K562 (cell line): ENCODE measurements at regions not wholly inside any gene's neighbourhood (a gene's known extent, or its start where the extent isn't known, plus 50 kb on each side); places are given as distances from the start of the nearest gene placed in this dataset.

ENCODE experiments used
- ATAC-seq: fragments of 200-7000 bp; cut with Tn5 transposase; 3 replicates; pipeline ENCODE4 v1.9.1; 2020; ENCODE audit warnings: moderate library complexity
- BruUV-seq: library from RNA; stranded (reverse); fragments of 400-500 nt; replicated peaks from 2 replicates; lab custom pipeline; 2021; lab: Mats Ljungman, UMichigan
- CTCF ChIA-PET: fragments of 300-600 bp; formaldehyde crosslinking; extraction: SDS; loops from one replicate; lab custom pipeline; 2021; ENCODE audit warnings: low intra/inter-chr PET ratio; lab: Yijun Ruan, JAX
- POLR2A ChIA-PET: fragments of 300-600, 350-650 bp; sonication (Branson Sonifier 250); formaldehyde crosslinking; extraction: SDS; loops from one replicate; lab custom pipeline; 2021; ENCODE audit warnings: antibody characterized with exemption, inconsistent platforms; lab: Yijun Ruan, JAX
- DNase-seq, 4 experiments: peaks; one replicate each; pipeline versions ENCODE4 v3.0.0 to v3.0.0-alpha.2; 2011 to 2018; ENCODE audit warnings: low spot score in 3 of 4, mixed read lengths in 3 of 4; ENCODE audit errors: extremely low read depth in 1 of 4
- FAIRE-seq: peaks from 2 replicates; lab custom pipeline; 2011; peaks lifted over from hg19 to GRCh38; lab: Jason Lieb, UNC
- H2AFZ ChIP-seq: 2 replicates; pipeline ENCODE4 v1.6.0; 2011; ENCODE audit warnings: low read depth, low read length, control low read depth, inconsistent platforms
- H3K27ac ChIP-seq: fragments of 200-600 bp; 3 replicates; pipeline ENCODE4 v1.8.0; 2011; ENCODE audit warnings: low read depth, mild to moderate bottlenecking, control low read depth, inconsistent platforms, low read length, moderate library complexity, mixed read lengths; ENCODE audit errors: extremely low read depth
- H3K27me3 ChIP-seq, 2 experiments: fragments of 300-600 bp in 1 of 2; 2 replicates in 1 of 2; 3 replicates in 1 of 2; pipeline versions ENCODE4 v1.6.0 to v1.8.0; 2011; ENCODE audit warnings: inconsistent platforms in 2 of 2, low read length in 2 of 2, mild to moderate bottlenecking in 1 of 2, mixed read lengths in 1 of 2, moderate library complexity in 1 of 2; ENCODE audit not compliant: control insufficient read depth in 2 of 2, insufficient read depth in 2 of 2
- H3K36me3 ChIP-seq: fragments of 300-600 bp; 3 replicates; pipeline ENCODE4 v1.8.0; 2011; ENCODE audit warnings: mild to moderate bottlenecking, low read length, inconsistent platforms; ENCODE audit not compliant: control insufficient read depth, insufficient read depth
- H3K4me1 ChIP-seq, 2 experiments: fragments of 200-600 bp in 1 of 2; replicated peaks in 1 of 2; 2 replicates in 1 of 2; 3 replicates in 1 of 2; pipeline versions ENCODE4 v1.5.1 to v1.8.0; 2011; ENCODE audit warnings: inconsistent platforms in 2 of 2, low read length in 2 of 2, mild to moderate bottlenecking in 1 of 2, mixed read lengths in 1 of 2, moderate library complexity in 1 of 2; ENCODE audit not compliant: control insufficient read depth in 2 of 2, insufficient read depth in 2 of 2
- H3K4me2 ChIP-seq: 2 replicates; pipeline ENCODE4 v1.6.1; 2011; ENCODE audit warnings: low read length, control low read depth, inconsistent platforms, mixed read lengths; ENCODE audit not compliant: insufficient read depth
- H3K4me3 ChIP-seq: fragments of 200-600 bp; sonication (generic), shearing (Covaris generic); 2 replicates; pipeline ENCODE4 v1.5.1; 2016; ENCODE audit warnings: control low read depth, inconsistent platforms
- H3K79me2 ChIP-seq: fragments of 200-600 bp; 3 replicates; pipeline ENCODE4 v1.8.0; 2011; ENCODE audit warnings: low read length, inconsistent platforms; ENCODE audit not compliant: control insufficient read depth, insufficient read depth
- H3K9ac ChIP-seq, 2 experiments: 2 replicates each; pipeline versions ENCODE4 v1.6.0 to v1.6.1; 2011; ENCODE audit warnings: low read depth in 2 of 2, low read length in 2 of 2, control low read depth in 1 of 2, inconsistent platforms in 1 of 2, mild to moderate bottlenecking in 1 of 2, mixed read lengths in 1 of 2; ENCODE audit not compliant: insufficient read depth in 1 of 2
- H3K9me1 ChIP-seq: one replicate; pipeline ENCODE4 v1.6.0; 2011; ENCODE audit warnings: inconsistent platforms, mild to moderate bottlenecking, low read length, moderate library complexity; ENCODE audit not compliant: control insufficient read depth, insufficient read depth
- H3K9me3 ChIP-seq: replicated peaks from 2 replicates; pipeline ENCODE4 v1.5.1; 2011; ENCODE audit warnings: low read depth, low read length, inconsistent platforms; ENCODE audit not compliant: control insufficient read depth, insufficient read depth
- H4K20me1 ChIP-seq: replicated peaks from 2 replicates; pipeline ENCODE4 v1.6.1; 2011; ENCODE audit warnings: low read length, inconsistent platforms, mixed read lengths; ENCODE audit not compliant: control insufficient read depth, insufficient read depth
- AFF4 ChIP-seq: sonication (generic); formaldehyde crosslinking; IDR thresholded peaks from 2 replicates; pipeline ENCODE4 v1.8.0; 2023; ENCODE audit warnings: mild to moderate bottlenecking, missing genetic modification reagents
- GATA2 ChIP-seq: sonication (generic); formaldehyde crosslinking; IDR thresholded peaks from 2 replicates; pipeline ENCODE4 v1.4.0; 2020; ENCODE audit warnings: mild to moderate bottlenecking, missing genetic modification reagents
- GMEB1 ChIP-seq: fragments of 250-450 bp; sonication (Bioruptor Pico); IDR thresholded peaks from 2 replicates; pipeline ENCODE4 v1.4.0; 2020; ENCODE audit warnings: mild to moderate bottlenecking
- HNRNPLL ChIP-seq: fragments of 200-400 bp; formaldehyde crosslinking; IDR thresholded peaks from 2 replicates; pipeline ENCODE4 v1.6.1; 2017; ENCODE audit warnings: low read length, low read depth, mild to moderate bottlenecking; ENCODE audit not compliant: poor library complexity, severe bottlenecking
- NCOA6 ChIP-seq: fragments of 450-650 bp; IDR thresholded peaks from 2 replicates; pipeline ENCODE4 v1.6.1; 2017; ENCODE audit warnings: mild to moderate bottlenecking
- NCOR1 ChIP-seq: fragments of 450-650 bp; IDR thresholded peaks from 2 replicates; pipeline ENCODE4 v1.6.1; 2016; ENCODE audit warnings: mild to moderate bottlenecking, moderate library complexity
- RAD51 ChIP-seq: fragments of 450-650 bp; IDR thresholded peaks from 2 replicates; pipeline ENCODE4 v1.7.1; 2016; ENCODE audit warnings: low read depth, mild to moderate bottlenecking, borderline replicate concordance
- RBM15 ChIP-seq: fragments of 200-400 bp; formaldehyde crosslinking; IDR thresholded peaks from 2 replicates; pipeline ENCODE4 v1.6.1; 2018; ENCODE audit warnings: mild to moderate bottlenecking, low read length, moderate library complexity; ENCODE audit not compliant: insufficient read depth
- ZBTB1 ChIP-seq: sonication (generic); formaldehyde crosslinking; IDR thresholded peaks from 2 replicates; pipeline ENCODE4 v1.8.1; 2023; ENCODE audit warnings: missing genetic modification reagents, low read depth, mild to moderate bottlenecking, borderline replicate concordance
- ZBTB26 ChIP-seq: fragments of 450-650 bp; formaldehyde crosslinking; IDR thresholded peaks from 2 replicates; pipeline ENCODE4 v1.4.0; 2022; ENCODE audit warnings: missing genetic modification characterization
- ZKSCAN8 ChIP-seq: fragments of 200-800 bp; sonication (Bioruptor generic); IDR thresholded peaks from 2 replicates; pipeline ENCODE4 v1.6.1; 2016; ENCODE audit warnings: missing genetic modification characterization, missing compliant biosample characterization
- ZNF212 ChIP-seq: fragments of 450-650 bp; formaldehyde crosslinking; IDR thresholded peaks from 2 replicates; pipeline ENCODE4 v1.4.0; 2020; ENCODE audit warnings: mild to moderate bottlenecking
- ZNF76 ChIP-seq: fragments of 250-450 bp; sonication (Bioruptor Pico); IDR thresholded peaks from 2 replicates; pipeline ENCODE4 v1.4.0; 2020; ENCODE audit warnings: mild to moderate bottlenecking, moderate library complexity, borderline replicate concordance
- WGBS: fragments of 100-300 bp; shearing (Covaris generic); methylation state at CpG from one replicate; pipeline ENCODE4 v1.1.6; 2016; ENCODE audit warnings: low coverage, mixed read lengths; ENCODE audit not compliant: insufficient coverage; ENCODE audit errors: missing lambda C conversion rate; 5-methylcytosine and 5-hydroxymethylcytosine counted together
- in situ Hi-C: fragments of 300-500 bp; cut with MboI; formaldehyde crosslinking; loops from 4 replicates; pipeline ENCODE4 v1.15.0; 2018; ENCODE audit warnings: inconsistent platforms, mixed read lengths
- intact Hi-C: fragments of 100-400 bp; cut with micrococcal nuclease; formaldehyde crosslinking; loops from 2 replicates; pipeline ENCODE4 v1.14.2; 2022
- TF ChIP-seq, protein P1 (sequence below), 3 experiments: IDR thresholded peaks in 2 of 3; conservative IDR thresholded peaks in 1 of 3; 2 replicates each; pipeline ENCODE4 v1.5.1; 2011 to 2012; ENCODE audit warnings: low read length in 3 of 3, mild to moderate bottlenecking in 3 of 3, control low read depth in 2 of 3, improper control_type of control experiment in 1 of 3, inconsistent platforms in 1 of 3, low read depth in 1 of 3, mixed read lengths in 1 of 3, moderate library complexity in 1 of 3; ENCODE audit not compliant: insufficient read depth in 2 of 3

DNA sequence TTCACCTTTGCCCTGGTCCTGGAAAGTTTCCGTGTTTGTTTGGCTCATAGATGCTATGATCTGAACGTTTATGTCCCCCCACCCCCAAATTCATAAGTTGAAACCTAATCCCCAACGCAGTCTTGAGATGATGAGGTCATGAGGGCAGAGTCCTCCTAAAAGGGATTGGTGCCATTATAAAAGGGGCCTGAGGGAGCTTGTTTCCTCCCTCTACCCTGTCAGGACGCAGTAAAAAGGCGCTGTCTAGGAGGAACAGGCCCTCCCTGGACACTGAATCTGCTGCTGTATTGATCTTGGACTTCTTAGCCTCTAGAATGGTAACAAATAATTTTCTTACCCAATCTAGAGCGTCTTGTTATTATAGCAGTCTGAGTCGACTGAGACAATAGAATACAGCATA is 2190.6 kb upstream of the TENM3 start (continued):
- TF ChIP-seq GMEB1 (CRISPR knock-in tag) (no peak), RAD51 (no peak)
- TF ChIP-seq, protein P1, sequence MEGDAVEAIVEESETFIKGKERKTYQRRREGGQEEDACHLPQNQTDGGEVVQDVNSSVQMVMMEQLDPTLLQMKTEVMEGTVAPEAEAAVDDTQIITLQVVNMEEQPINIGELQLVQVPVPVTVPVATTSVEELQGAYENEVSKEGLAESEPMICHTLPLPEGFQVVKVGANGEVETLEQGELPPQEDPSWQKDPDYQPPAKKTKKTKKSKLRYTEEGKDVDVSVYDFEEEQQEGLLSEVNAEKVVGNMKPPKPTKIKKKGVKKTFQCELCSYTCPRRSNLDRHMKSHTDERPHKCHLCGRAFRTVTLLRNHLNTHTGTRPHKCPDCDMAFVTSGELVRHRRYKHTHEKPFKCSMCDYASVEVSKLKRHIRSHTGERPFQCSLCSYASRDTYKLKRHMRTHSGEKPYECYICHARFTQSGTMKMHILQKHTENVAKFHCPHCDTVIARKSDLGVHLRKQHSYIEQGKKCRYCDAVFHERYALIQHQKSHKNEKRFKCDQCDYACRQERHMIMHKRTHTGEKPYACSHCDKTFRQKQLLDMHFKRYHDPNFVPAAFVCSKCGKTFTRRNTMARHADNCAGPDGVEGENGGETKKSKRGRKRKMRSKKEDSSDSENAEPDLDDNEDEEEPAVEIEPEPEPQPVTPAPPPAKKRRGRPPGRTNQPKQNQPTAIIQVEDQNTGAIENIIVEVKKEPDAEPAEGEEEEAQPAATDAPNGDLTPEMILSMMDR (IDR thresholded peaks at IDR 0.05 in 2 of 3, conservative IDR thresholded peaks at IDR 0.05 in 1 of 3; ENCODE audit: insufficient read depth in 2 of 3, low read depth in 1 of 3, low read length in 3 of 3): no peak
- TF ChIP-seq, all 486 proteins: peak for 0

DNA sequence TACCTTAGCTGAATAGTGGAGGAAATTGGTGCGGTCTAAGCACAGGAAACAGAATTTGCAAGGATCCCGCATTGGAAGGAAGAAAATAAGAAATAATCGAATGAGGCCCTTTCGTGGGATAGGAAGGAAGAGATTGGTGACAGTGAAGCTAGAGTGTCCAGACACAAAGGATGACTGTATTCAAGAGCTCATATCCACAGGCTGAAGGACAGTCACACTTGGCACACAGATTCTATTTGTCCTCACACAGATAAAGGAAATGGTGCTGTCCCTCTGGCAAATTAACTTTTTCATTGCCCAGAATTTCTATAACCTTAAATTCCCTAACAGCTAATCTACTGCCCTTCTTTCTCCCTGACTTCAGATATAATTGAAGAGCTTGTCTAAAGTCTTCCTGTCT is 2188.9 kb upstream of the TENM3 start:
- Histone ChIP-seq H3K4me2 (no peak overlapping the region), H3K36me3 (no peaks in the 10 kb centered on the region), H3K9me3 (no peaks in the 10 kb centered on the region), H3K79me2 (no peaks in the 10 kb centered on the region), H4K20me1 (no peaks in the 10 kb centered on the region), H3K4me1 (peaks cover 0 to 13% of the 10 kb centered on the region in 2 experiments; a peak in 2 of 5 replicates), H3K4me3 (no peak overlapping the region), H3K27me3 (no peaks in the 10 kb centered on the region), H3K9ac (no peak overlapping the region), H3K9me1 (no peaks in the 10 kb centered on the region), H2AFZ (no peak overlapping the region), H3K27ac (no peak overlapping the region)
- no TSS peak for BruUV-seq
- ChIA-PET POLR2A (no interaction called here), CTCF (no interaction called here)
- intact Hi-C loops (no loop called here), in situ Hi-C loops (no loop called here)
- 2% methylated on average over 4 of the region's 4 CpGs for WGBS
- ATAC-seq (no peak), DNase-seq (no peak), FAIRE-seq (no peak)
- no peak for TF ChIP-seq GATA2 (CRISPR knock-in tag)
- TF ChIP-seq NCOA6: no peak
- TF ChIP-seq ZNF76: no peak
- no peak for TF ChIP-seq NCOR1
- no peak for TF ChIP-seq HNRNPLL
- no peak for TF ChIP-seq RBM15
- TF ChIP-seq ZKSCAN8 (CRISPR knock-in tag): no peak
- TF ChIP-seq ZBTB26 (CRISPR knock-in tag): no peak
- TF ChIP-seq ZNF212 (CRISPR knock-in tag): no peak
- no peak for TF ChIP-seq ZBTB1 (CRISPR knock-in tag)
- no peak for TF ChIP-seq AFF4 (CRISPR knock-in tag)
